ENCODE measurements at regions not wholly inside any gene's neighbourhood (a gene's known extent, or its start where the extent isn't known, plus 50 kb on each side); places are given as distances from the start of the nearest gene placed in this dataset.

GRCh38 chr10:111824128-111824527 is 359.4 kb downstream of the GPAM start:
- TF ChIP-seq POLR2A (IDR thresholded peaks at IDR 0.05) (no peak), CTCF (IDR thresholded peaks at IDR 0.05) (no peak)
